HCT116 (cell line): ENCODE measurements at regions not wholly inside any gene's neighbourhood (a gene's known extent, or its start where the extent isn't known, plus 50 kb on each side); places are given as distances from the start of the nearest gene placed in this dataset.

Experiments used
- CTCF ChIP-seq, 3 experiments: fragments of 200-600 bp in 1 of 3; sonication (generic) in 1 of 3; IDR thresholded peaks in 2 of 3; conservative IDR thresholded peaks in 1 of 3; 2 replicates each; pipeline ENCODE4 v1.5.1; 2012 to 2017; ENCODE audit warnings: low read depth in 2 of 3, low read length in 2 of 3, antibody characterized with exemption in 1 of 3, borderline replicate concordance in 1 of 3, control low read depth in 1 of 3, mild to moderate bottlenecking in 1 of 3, mixed read lengths in 1 of 3, mixed run types in 1 of 3, moderate library complexity in 1 of 3; ENCODE audit not compliant: insufficient read depth in 1 of 3
- EZH2 ChIP-seq: fragments of 200-600 bp; sonication (generic); IDR thresholded peaks from 2 replicates; pipeline ENCODE4 v1.6.1; 2017; ENCODE audit warnings: antibody characterized with exemption, mixed run types
- JUND ChIP-seq: IDR thresholded peaks from 2 replicates; pipeline ENCODE4 v1.6.1; 2012
- MAX ChIP-seq: IDR thresholded peaks from 2 replicates; pipeline ENCODE4 v1.6.1; 2012
- POLR2A ChIP-seq: IDR thresholded peaks from 2 replicates; pipeline ENCODE4 v1.7.0; 2011; ENCODE audit warnings: borderline replicate concordance; ENCODE audit not compliant: insufficient read depth, insufficient read length; ENCODE audit errors: extremely low read depth
- RAD21 ChIP-seq: IDR thresholded peaks from 2 replicates; pipeline ENCODE4 v1.6.1; 2012; ENCODE audit warnings: low read depth, mild to moderate bottlenecking
- SP1 ChIP-seq: IDR thresholded peaks from 2 replicates; pipeline ENCODE4 v1.6.1; 2012; ENCODE audit warnings: low read depth

GRCh38 chr20:6993011-6993410 is 225.5 kb downstream of the BMP2 start:
- no peak for TF ChIP-seq CTCF (IDR thresholded peaks at IDR 0.05 in 2 of 3, conservative IDR thresholded peaks at IDR 0.05 in 1 of 3; ENCODE audit: borderline replicate concordance in 1 of 3, insufficient read depth in 1 of 3, low read depth in 2 of 3, low read length in 2 of 3)
- no peak for TF ChIP-seq EZH2
- TF ChIP-seq MAX = no peak
- TF ChIP-seq SP1 = no peak
- TF ChIP-seq JUND = no peak
- TF ChIP-seq POLR2A = no peak
- TF ChIP-seq RAD21 = no peak
